Left kidney (tissue), 1 donor: ENCODE measurements at regions not wholly inside any gene's neighbourhood (a gene's known extent, or its start where the extent isn't known, plus 50 kb on each side); places are given as distances from the start of the nearest gene placed in this dataset.
"Not testable (repeated sequence)": the region's sequence is repeated elsewhere in the genome, so short reads cannot be mapped to it uniquely, and the experiment has no call there.

Experiments used
- DNase-seq: peaks from one replicate; pipeline ENCODE4 v3.0.0-alpha.2; 2013

DNA sequence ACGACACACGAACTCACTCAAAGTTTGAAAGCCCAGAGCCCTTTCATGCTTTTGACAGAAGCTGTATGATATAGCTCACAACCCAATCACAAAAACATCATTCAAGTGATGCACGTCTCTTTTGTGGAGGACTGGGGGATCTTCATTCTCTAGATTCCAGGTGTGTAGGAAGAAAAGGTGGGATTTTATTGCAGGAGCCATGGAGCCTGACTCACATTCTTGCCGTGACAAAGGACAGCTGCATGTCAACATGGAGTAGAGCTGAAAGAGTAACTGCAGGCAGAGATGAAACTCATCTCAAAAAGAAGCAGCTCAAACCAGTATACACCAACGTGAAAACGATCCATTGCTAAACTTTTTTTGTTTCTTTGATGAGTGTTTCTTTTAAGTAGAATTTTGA, 50.9 kb upstream of the PDE1A start:
- DNase-seq: no peak

DNA sequence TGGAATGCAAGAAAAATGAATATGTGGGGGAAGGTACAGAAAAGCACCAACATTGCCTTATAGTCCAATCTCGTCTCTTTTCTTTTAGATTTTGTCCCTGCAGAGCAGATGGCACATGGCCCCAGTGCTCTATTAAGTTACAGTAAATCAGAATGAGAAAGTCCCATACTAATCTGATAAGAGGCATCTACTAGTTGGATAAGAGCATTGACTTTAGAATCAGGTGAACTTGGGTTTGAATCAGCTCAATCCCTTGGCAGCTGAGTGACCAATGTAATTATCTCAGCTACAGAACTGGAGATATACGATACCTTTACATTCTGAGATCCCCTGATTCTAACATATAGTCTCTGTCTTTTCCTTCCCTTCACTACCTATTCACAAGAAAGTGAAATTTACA, 54.8 kb upstream of the PDE1A start:
- DNase-seq: no peak

DNA sequence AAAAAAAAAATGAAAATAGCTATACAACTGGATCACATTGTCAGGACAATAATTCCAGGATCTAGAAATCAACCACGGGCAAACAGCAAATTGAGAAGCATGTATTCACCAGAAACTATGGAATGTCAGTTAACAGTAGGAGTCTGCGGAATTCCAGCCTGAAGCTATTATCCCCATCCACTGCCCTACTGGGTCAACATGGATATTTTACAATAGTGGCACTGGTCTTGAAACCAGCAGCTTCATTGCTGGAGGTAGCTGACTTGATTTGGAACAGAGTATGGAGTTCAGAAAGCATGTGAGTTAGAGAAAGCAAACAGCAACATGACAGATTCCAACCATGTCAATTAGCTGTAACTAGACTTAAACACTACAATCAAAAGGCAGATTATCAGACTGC, 55.7 kb upstream of the PDE1A start:
- no peak for DNase-seq

DNA sequence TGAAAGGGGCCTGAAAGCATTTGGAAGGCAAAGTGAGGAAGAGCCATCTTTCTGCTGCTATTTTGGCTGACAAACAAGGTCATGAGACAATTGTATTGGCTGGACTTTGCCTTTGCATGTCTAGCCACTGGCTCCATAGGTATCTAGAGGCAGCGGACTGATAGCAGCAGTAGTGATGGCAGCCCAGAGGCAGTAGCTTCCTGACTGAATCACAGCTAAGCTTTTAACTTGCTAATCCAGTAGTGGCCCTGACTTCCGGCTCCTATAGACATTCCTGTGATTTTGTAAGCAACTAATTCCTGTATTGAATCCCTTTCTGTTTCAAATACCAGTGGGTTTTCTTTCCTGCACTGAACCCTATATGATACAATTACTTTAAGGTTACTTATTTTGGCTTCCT, 69.8 kb upstream of the PDE1A start:
- no peak for DNase-seq

DNA sequence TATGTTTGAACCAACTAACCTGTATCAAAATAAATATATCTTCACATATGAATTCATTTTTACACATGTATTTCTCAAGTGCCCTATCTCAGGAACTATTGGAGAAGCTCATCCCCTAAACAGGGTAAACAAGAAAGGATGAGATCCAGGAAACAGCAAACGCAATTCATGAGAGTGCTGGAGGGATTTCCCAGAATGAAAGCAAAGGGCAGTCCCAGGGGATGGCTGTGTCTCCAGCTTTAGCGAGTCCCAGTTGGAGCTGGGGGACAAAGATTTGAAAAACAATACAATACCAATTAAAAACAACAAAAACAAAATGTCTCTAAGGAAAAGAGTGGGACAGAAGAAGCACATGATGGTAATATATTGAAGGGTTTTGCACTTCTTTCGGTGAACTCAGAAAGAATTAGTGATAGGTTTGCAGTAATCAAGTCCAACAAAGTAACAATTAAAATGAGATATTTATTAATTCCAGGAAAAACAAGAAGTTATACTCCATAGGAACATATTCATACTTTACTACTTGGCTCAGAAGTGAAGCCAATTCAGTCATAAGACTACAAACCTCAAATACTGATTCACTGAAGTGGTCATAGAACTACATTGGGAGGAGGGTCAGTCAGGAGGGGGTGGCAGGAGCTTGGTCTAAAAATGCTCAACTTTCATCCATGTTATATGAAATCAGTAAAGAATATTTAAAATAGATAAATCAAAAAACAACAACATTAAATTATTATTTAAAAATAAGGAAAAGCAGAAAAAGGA, 73.1 kb upstream of the PDE1A start:
- DNase-seq: no peak

DNA sequence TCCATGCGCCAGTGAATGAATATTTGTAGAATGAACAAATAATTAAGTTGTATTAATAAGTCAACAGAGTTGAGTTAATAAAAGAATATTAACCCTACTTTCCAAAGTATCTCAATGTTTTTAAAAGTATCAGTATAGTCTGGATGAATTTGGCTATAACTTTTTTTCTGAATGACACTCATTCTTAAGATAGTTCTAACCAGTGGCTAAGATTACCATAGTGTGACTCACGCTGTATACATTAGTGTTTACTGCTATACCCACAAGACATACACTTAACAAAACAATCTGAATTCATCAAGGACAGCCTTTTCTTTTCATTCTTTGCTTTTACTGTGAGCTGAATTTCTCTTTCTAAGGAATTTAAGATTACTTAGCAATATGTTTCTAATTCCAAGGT, 77.0 kb upstream of the PDE1A start:
- DNase-seq: no peak

DNA sequence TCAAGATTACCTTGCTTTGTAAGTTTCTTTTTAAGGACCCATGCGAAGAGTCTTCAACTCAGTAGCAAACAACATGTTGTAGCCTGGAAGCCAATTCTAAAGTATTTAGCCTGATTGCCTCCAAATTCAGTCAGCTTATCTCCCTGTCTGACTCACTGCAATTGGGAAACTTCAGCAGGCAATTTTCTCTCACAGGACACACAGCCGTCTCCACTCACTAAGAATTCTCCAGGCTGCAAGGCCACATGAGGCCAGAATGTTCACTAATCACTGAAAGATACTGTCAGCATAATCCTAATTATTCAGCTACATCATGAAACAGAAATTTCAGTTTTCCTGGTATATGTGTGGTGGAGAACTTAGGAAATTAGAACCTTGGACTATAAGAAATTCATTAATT, 78.1 kb upstream of the PDE1A start:
- no peak for DNase-seq

DNA sequence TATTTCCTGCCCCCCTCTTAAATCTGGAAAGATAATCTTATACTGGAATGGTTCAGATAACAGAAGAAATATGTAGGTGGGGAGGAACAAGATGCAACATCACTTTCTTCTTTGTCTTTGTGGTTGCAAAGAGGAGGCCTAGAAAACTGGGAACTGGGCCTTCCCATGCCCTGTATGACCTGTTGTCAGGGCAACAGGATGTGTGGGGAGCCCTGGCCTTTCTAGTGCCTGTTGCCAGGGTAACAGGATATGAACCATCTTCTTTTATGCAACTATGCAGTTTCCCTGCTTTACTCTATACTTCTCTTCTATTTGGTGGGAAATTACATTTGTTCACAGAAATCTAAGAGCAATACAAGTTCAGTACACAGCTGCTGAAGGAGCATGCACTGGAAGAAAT, 79.8 kb upstream of the PDE1A start:
- no peak for DNase-seq

DNA sequence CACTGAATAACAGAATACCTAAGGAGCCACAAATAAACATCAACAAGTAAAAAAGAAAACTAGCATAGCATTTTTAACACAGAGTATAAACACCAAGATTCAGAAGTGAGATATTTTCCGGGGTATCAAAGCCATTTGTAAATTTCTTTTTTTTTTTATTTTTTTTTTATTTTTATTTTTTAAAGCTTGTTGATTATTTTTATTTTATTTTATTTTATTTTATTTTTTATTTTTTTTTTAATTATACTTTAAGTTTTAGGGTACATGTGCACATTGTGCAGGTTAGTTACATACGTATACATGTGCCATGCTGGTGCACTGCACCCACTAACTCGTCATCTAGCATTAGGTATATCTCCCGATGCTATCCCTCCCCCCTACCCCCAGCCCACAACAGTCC, 81.7 kb upstream of the PDE1A start:
- DNase-seq: not testable (repeated sequence)

DNA sequence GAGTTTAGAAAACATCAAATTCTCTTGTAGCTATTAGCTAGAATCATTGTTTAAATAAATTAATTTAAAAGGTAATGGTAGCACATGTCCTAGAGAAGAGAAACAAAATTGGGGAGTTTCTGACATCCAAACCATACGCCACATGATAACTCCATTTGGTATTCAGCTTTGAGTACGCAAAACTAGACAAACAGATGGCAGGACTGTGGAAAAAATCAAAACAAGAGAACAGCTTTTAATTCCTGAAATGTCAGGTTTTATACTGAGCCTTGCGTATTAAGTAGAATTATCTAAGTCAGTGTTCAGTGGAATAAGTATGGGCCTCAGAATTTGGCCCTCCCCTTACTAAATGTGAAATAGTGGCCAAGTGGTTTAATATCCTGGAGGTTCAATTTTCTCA, 82.4 kb upstream of the PDE1A start:
- no peak for DNase-seq

DNA sequence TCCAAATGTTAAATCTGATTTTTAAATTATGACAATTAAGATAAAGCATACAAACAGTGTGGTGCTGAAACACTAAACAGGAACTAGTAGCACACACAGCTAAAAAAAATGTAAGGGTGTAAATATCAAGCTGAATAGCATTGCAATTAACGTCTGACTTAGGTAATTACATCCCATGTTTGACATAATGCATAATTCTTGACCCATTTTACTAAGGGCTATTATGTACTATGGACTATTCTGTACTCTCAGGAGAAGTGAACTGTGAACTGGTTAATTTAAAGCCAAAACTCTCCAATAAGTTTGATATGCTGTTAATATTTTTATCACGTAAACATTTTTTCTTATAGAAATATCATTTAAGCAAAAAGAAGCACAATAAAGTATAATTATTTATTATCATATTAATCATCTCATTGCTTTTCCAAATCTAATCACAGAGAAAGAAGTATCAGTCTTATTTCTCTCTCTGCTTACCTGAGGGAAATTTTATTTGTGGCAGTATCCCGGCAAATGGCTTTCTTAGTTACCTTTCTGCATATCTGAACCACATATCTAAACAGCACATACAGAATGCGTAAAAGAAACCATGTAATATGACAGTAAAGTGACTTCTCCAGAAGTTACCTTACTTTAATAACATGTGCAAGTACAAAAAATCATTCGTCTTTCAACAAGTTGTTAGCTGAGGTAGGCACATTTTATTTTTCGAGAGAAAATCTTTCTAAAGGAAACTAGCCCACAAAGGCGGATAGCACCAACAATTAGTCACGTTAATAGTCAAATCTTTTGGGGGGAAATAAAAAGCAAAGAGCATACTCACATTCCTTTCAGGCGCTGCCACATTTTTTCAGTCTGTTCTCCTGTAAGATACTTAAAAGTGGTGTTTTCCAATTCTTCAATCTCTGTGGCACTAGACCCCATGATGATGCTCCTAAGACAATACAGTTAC, 94.9 kb upstream of the PDE1A start:
- DNase-seq: no peak

DNA sequence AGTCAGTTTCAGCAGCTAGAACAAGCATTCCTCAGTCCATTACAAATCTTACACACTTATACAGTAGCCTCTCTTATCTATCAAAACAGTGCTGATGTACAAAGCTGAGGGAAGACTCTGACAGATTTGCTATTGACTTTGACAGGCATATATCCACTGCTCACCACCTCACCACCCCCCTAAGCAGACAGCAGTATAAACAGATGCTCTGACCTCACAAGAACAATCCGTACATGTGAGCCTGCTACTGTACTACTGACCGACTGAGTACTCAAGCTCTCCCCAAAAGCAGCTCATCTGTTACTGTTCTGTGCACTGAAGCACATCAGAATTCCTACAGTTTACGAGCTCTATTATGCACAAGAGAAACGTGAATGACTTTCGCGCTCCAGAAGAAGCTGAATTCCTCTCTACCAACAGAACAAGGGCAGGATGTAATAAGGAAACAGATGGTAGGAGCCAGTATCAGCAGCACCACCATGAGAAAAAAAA, 95.6 kb upstream of the PDE1A start:
- peak; percentile 18 for DNase-seq

DNA sequence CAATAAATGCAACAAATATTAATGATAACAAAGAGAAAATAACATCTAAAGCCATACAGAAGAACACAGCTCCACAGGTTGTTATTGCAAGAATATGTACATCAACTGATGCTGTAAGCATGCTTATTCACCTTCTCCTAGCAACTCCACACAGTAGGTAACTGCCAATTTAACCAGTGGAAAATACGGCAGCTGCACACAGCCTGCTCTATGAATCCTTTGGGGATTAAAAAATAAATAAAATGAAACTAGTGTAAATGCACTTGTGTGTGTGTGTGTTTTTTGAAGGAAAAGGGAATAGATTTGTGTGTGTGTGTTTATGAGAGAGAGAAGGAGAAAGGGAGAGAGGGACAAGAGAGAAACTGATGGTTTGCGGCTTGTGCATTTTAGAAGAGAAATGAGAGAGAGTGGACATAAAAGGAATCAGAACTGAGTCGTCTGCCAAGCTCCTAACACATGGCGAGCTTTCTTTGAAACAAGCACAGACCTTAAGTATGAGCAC, 96.2 kb upstream of the PDE1A start:
- no peak for DNase-seq

DNA sequence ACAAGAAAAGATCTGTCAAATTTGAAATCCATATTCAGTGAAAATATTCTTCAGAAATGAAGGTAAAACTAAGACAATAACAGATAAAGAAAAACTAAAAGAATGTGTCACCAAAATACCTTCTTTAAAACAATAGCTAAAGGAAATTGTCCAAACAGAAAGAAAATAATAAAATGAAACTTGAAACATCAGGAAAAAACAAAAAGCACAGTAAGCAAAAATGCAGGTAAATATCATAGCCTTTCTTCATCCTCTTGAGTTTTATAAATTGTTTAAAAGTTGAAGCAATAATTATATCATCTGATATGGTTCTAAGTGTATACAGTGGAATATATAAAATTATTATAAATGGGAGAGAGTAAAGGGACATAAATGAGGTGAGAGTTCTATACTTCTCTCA, 103.8 kb upstream of the PDE1A start:
- DNase-seq: no peak

DNA sequence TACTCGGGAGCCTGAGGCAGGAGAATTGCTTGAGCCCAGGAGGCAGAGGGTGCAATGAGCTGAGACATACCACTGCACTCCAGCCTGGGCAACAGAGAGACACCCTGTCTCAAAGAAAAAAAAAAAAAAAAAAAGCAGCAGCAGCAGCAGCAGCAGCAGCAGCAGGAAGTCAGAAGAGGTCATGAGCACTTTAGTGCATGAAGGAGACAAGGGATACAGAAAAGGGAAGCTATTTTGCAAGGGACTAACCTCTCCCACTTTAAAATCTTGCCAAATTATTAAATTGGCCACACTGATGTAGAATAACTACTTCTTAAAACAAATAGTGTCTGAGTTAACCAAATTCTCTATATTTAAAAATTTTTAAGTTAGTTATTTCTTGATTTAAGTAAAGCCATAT, 113.4 kb upstream of the PDE1A start:
- no peak for DNase-seq

DNA sequence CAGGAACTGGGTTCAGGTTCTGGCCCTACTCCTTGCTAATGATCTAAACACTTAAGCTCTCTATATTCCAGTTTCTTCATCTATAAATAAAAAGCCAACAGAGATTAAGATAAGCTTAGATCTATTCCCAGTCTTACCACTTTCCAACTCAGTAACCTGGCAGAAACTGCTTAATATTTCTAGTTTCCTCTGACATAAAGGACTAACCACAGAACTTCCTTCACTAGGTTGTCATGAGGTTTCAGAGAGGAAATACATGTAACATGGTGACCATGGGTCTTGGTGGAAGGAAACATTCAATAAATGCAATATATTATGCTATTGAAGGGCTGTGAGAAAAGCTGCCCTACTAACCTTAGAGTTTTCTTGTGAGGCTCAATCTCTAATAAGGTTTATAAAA, 114.4 kb upstream of the PDE1A start:
- DNase-seq: no peak

DNA sequence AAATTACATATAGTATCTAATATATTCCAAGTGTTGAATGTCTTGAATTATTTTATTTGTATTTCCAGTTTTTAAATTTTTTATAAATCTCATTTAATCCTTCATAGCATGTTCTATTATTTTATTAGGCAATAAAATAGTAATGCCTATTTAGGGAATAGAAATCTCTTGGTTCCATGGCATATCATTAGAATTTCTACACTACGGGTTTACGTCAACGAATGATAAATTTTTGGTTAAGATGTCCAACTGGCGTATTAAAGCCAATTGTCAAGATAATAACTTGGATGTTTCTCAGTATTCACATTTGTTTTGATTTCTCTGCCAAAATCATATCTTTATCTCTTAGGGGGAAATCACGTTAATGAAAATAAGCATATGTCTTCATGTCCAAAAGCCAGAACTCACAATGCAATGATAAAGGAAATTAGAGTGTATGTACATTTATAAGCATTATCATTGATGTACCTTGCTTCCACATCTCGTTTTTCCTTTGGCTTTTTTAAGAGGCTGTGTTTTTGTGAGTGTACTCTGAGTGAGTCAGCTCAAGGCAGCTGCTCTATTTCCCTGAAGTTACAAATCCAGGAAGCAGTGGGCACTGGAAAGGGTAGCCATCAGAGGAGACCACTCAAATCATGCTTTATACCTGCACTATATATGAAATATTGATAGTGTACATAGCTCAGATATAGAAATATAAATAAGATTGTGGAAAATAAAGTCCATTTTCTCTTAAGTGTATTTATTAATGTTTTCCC, 115.8 kb upstream of the PDE1A start:
- DNase-seq: no peak

DNA sequence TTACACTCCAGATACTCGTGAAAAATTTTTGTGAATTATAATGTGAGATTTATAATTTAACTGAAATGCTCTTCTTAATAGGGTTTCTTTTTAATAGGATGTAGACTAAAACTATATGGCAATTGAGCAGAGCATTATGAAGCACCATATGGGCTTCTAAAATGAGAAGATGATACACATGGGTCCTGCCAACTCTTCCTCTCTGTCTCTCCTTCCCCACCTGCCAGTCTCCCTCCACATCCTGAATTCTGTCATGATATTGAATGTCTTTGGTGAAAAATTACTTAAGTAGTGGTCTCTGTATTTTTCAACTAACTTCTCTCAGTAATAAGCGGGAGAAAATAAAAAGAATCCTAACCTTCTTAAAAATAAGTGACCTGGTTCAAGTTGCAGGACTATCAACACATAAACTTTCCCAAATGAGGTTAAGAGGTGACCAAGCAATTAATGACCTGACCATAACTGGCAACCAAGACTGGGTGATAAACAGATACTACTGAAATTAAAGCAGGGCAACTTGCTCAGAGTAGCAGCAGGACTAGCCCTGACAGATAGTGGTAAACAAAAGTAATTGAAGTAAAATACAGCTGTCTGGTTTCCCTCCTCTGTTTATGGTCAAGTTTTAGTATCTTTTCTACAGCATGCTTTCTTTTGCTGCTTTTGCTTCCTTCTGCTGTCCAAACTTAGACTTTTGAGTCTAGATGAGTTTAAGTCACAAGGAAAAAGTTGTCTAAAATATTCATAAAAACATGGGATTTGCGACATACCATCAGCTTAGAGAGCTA, 117.1 kb upstream of the PDE1A start:
- no peak for DNase-seq

DNA sequence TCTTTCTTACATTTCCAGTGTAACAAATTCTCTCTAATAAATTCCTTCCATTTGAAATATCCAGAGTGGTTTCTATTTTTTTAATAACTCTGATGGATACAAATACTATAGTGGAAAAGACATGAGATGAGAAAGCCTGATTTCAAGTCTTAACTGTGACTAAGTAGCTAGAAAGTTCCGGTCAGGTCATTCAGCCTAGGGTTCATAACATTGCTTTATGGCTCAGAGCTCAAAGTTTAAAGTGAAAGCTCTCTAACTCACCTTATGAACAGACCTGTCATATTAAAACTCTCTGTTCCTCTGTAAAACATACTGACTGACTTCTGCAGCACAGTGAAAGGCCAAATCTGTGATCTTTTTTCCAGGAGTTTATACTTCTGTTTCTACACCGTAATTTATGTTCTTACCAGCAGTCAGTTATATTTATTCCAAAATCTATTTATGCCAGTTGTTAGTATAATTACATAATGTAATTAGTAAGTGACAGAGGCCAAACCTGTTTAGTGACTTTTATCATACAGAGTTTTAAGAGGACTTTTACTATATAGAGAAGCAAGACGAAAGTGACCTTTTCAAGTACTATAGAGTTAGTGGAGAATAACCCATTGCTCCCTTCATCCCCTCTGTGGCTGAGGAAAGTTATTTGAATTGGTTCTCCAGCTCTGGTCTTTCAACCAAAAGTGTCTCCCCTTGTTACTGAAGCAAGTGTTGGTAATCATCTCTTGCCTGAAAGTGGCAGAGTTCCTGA, 118.8 kb upstream of the PDE1A start:
- DNase-seq: no peak

DNA sequence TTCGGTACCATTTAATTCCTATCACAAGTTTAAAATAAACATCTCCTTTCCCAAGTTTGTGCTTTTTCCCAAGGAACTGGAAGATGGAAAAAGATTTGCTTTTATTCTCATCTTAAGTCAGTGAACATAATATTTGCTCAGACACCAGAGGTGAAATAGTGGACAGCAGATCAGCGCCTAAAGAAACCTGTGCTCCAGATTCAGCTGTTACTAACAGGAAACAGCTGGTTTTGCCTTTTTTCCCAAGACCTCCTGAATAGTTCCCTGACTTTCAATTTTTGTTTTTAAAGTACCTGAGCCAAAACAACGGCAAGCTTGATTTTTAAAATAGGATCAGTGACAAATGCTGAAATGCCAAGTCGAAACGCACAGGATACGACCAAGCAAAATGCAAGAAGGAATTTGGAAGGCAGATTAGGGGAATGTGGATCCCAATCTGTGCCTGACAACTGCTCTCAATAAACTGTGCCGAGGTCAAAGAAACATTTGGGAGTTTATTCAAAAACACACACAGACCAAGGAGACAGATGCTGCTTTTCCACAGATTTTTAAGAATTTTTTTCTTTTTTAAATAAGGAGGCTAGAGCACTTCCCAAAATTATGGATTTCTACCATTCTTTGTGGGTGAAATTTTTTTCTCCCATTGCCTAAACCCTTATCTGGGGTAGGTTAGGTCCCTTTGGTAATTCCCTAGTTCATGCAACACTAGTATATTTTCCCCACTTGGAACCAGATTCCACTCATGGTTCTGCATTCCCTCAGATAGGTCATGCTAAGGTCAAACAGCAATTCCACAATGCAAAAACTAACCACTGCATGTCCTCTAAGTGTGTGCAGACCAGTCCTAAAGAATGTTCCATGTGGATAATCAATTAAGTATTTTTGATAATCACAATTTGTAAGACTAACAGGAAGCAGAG, 121.5 kb upstream of the PDE1A start:
- no peak for DNase-seq
